Peyer's patch (tissue), 4 donors: ENCODE measurements at regions not wholly inside any gene's neighbourhood (a gene's known extent, or its start where the extent isn't known, plus 50 kb on each side); places are given as distances from the start of the nearest gene placed in this dataset.

Source experiments
- DNase-seq, 3 donors: peaks; one replicate each; pipeline ENCODE4 v3.0.0-alpha.2; 2017 to 2019
- H3K27ac ChIP-seq, 4 donors: fragments of 200-600 bp; sonication (generic); one replicate each; pipeline ENCODE4 v1.5.1; 2016 to 2019
- H3K27me3 ChIP-seq, 2 donors: fragments of 200-600 bp; sonication (generic); one replicate each; pipeline ENCODE4 v1.5.1; 2019
- H3K36me3 ChIP-seq, 3 donors: fragments of 200-600 bp; sonication (generic); one replicate each; pipeline ENCODE4 v1.5.1; 2016 to 2019
- H3K4me1 ChIP-seq, 4 donors: fragments of 200-600 bp; sonication (generic); one replicate each; pipeline ENCODE4 v1.5.1; 2016 to 2019
- H3K4me3 ChIP-seq, 4 donors: fragments of 200-600 bp; sonication (generic); 1 replicate in 3 of 4; 2 replicates in 1 of 4; pipeline ENCODE4 v1.5.1; 2016 to 2019; ENCODE audit warnings: mild to moderate bottlenecking in 1 of 4
- H3K9me3 ChIP-seq, 4 donors: fragments of 200-600 bp; sonication (generic); one replicate each; pipeline ENCODE4 v1.5.1; 2016 to 2019; ENCODE audit warnings: mild to moderate bottlenecking in 1 of 4
- CTCF ChIP-seq, 6 experiments: fragments of 450-650 bp in 4 of 6; fragments of 200-600 bp in 2 of 6; sonication (generic) in 1 of 6; IDR thresholded peaks; one replicate each; pipeline ENCODE4 v1.5.1; 2017 to 2019; ENCODE audit warnings: antibody characterized with exemption in 6 of 6, mild to moderate bottlenecking in 3 of 6, moderate library complexity in 1 of 6
- POLR2A ChIP-seq, 2 donors: fragments of 450-650 bp; IDR thresholded peaks; one replicate each; pipeline ENCODE4 v1.5.1; 2017; ENCODE audit warnings: antibody characterized with exemption in 2 of 2, mild to moderate bottlenecking in 2 of 2, moderate library complexity in 2 of 2

DNA sequence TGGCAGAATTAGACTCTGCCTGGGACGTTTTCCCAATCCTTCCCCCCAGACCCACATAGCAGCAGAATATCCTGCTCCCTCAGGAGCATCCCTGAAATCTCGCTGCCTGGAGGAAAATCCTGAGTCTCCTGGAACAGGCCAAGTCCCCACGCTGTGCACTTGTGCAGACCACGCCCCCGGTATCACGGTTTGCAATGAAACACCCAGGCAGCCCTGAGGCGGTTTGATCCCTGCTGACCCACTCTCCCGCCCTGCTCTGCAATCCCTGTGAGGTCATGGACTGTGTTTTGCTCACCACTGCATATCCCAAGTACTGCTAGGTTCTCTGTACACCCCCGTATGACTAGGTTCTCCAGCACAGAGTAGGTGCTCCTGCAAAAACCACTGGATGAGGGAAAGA lies 411.8 kb upstream of the MGMT start:
- no peaks in the 10 kb centered on the region for H3K4me1 ChIP-seq
- no peak for DNase-seq
- no peaks in the 10 kb centered on the region for H3K9me3 ChIP-seq
- no peak overlapping the region for H3K4me3 ChIP-seq
- no peaks in the 10 kb centered on the region for H3K27me3 ChIP-seq
- H3K27ac ChIP-seq = no peak overlapping the region
- TF ChIP-seq POLR2A (IDR thresholded peaks at IDR 0.05) (no peak), CTCF (IDR thresholded peaks at IDR 0.05) (no peak)
- H3K36me3 ChIP-seq = no peaks in the 10 kb centered on the region

DNA sequence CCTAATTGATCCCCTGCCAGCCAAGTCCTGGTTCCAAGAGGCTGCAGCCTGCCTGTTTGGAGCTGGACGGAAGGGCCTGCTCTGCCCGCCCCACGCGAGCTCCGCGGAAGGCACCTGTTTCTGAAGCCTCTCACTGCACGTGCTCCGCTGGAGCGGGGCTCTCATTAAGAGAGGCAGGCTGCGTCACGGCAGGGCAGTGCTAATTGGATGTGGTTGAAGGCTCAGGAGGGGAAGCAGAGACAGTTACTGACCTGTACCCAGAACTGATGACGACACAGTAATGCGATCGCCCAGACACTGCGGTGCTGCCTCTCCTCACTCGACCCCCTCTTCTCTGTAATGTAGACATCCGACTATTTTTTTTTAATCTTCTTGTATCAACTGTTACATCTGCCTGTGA lies 411.1 kb upstream of the MGMT start:
- no peak overlapping the region for H3K27ac ChIP-seq
- no peak for TF ChIP-seq CTCF (IDR thresholded peaks at IDR 0.05)
- DNase-seq = no peak
- no peaks in the 10 kb centered on the region for H3K9me3 ChIP-seq
- no peaks in the 10 kb centered on the region for H3K36me3 ChIP-seq
- no peaks in the 10 kb centered on the region for H3K27me3 ChIP-seq
- H3K4me1 ChIP-seq = no peaks in the 10 kb centered on the region
- no peak overlapping the region for H3K4me3 ChIP-seq

GRCh38 chr10:129056734-129057689 lies 410.0 kb upstream of the MGMT start:
- Histone ChIP-seq H3K36me3 (no peaks in the 10 kb centered on the region), H3K4me1 (no peaks in the 10 kb centered on the region), H3K9me3 (no peaks in the 10 kb centered on the region), H3K27ac (no peak overlapping the region), H3K4me3 (no peak overlapping the region), H3K27me3 (no peaks in the 10 kb centered on the region)
- TF ChIP-seq POLR2A (IDR thresholded peaks at IDR 0.05) = no peak
- TF ChIP-seq CTCF (IDR thresholded peaks at IDR 0.05) = no peak
- no peak for DNase-seq

- no peaks in the 10 kb centered on the region for H3K27me3 ChIP-seq
- DNase-seq = peak in 2 of 3 donors; percentile 31 to 64
Observed at GRCh38 chr10:129057856-129058663, 409.0 kb upstream of the MGMT start.

DNA sequence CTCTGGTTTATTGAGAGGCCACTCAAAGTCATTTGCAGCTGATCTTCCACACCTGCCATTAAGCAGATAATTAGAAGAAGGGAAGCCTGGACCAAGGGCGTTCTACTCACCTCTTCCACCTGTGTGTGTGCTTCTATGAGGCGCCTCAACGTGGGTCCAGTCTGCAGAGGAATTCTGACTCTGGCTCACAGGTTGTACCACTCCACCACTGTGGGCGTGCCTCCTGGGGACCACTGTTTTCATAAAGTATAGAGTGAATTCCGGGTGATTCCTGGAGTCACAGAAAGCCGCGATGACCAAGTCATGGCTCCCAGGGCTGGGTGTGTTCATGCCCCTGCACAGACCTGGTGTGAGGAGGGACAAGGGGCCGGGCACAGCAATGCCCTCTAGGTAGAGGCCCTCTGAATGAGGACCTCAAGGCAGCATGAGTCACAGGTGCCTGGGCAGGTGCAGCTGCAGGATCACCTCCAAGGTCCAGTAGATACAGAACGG lies 408.3 kb upstream of the MGMT start:
- Histone ChIP-seq H3K27ac (no peak overlapping the region), H3K27me3 (no peaks in the 10 kb centered on the region), H3K4me1 (no peaks in the 10 kb centered on the region), H3K4me3 (no peak overlapping the region), H3K9me3 (no peaks in the 10 kb centered on the region), H3K36me3 (no peaks in the 10 kb centered on the region)
- no peak for TF ChIP-seq CTCF (IDR thresholded peaks at IDR 0.05)
- no peak for TF ChIP-seq POLR2A (IDR thresholded peaks at IDR 0.05)
- no peak for DNase-seq

More at GRCh38 chr10:129057856-129058663, 409.0 kb upstream of the MGMT start:
- Histone ChIP-seq H3K4me3 (no peak overlapping the region), H3K4me1 (no peaks in the 10 kb centered on the region), H3K27ac (no peak overlapping the region), H3K9me3 (no peaks in the 10 kb centered on the region), H3K36me3 (no peaks in the 10 kb centered on the region)
- TF ChIP-seq POLR2A (IDR thresholded peaks at IDR 0.05) = no peak
- TF ChIP-seq CTCF (IDR thresholded peaks at IDR 0.05) = no peak
